HT1080 (cell line): ENCODE measurements at regions not wholly inside any gene's neighbourhood (a gene's known extent, or its start where the extent isn't known, plus 50 kb on each side); places are given as distances from the start of the nearest gene placed in this dataset.
A peak's percentile ranks its signal among the peaks of the same experiment; 100 is the strongest.
"Not testable (repeated sequence)": the region's sequence is repeated elsewhere in the genome, so short reads cannot be mapped to it uniquely, and the experiment has no call there.

Experiments used
- DNase-seq: peaks from one replicate; pipeline ENCODE4 v3.0.0-alpha.2; 2015; ENCODE audit warnings: low read depth

DNA sequence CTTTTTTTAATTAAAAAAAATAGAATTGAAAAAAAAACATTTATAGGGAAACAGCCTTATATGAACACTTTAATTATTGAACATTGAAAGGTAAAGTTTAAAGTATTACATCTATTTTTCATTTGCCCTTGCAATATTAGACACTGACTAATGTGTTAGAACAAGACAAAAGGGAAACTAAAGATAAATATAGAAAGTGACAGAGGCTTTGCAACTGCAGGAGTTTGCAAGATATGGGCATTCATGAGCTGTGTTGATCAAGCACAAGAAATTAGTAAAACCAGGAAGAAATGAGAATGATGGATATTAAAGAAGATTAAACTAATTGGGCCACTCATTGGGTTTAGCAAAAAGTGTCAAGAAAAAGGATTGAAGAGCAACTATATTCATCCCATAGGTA, 1097.7 kb upstream of the CELF4 start:
- no peak for DNase-seq

DNA sequence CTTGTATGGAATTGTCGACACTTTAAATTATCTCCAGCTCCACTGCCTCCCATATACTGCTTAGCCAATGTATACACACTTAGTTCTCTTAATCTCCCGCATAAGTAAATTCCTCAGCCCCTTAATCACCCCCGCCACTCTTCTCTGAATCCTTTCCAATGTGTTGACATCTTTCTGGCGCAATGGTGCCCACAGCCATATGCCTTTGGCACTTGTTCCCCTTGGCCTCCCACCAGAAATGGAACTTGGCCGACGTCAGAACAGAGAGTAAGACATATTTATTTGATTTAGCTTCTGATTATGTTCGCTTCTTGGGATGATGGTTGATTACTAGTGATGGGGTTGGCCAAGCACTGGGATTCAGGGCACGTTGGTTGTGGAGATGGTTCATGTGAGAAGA, 1089.3 kb upstream of the CELF4 start:
- no peak for DNase-seq

DNA sequence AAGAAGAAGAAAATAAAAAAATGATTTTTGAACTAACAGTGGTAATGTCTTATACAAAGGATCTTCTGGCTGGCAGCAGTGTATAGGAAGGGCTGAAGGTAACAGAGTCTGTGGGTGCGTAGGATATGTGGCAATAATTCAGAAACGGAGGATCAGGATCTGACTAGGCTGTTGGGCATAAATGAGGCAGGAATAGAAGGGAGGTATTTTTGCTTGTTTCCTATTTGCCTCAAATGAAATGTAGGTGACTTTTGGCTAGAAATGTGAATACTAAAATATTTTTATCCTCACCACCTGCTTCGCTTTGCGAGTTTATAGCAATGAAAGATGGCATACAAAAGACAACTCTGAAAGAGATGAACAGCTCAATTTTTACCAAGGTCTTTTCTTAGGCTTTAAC, 1086.1 kb upstream of the CELF4 start:
- DNase-seq, result no peak

DNA sequence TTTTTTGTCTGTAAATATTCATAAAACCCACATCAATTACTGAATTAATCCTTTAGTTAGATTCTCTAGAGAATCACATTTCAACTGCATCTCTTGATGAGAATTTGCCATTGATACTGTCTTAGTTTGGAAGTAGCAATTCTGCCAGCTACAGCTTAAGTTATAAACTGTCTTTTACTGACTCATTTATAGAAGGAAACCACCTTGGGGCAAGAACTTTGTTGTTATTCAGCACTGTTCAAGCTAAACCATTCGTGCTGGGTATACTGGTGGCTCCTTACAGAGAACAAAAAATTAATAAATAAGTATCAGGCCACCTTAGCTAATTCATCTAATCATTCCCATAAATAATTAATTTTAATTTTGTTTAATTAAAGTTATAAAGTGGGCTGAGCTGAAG, 1082.6 kb upstream of the CELF4 start:
- no peak for DNase-seq

- DNase-seq, result no peak
Measured at GRCh38 chr18:38646296-38646695, 1080.7 kb upstream of the CELF4 start.

- peak; percentile 3 for DNase-seq
Measured at GRCh38 chr18:38644875-38645641, 1079.5 kb upstream of the CELF4 start.

GRCh38 chr18:38642711-38643110, 1077.1 kb upstream of the CELF4 start:
- no peak for DNase-seq

DNA sequence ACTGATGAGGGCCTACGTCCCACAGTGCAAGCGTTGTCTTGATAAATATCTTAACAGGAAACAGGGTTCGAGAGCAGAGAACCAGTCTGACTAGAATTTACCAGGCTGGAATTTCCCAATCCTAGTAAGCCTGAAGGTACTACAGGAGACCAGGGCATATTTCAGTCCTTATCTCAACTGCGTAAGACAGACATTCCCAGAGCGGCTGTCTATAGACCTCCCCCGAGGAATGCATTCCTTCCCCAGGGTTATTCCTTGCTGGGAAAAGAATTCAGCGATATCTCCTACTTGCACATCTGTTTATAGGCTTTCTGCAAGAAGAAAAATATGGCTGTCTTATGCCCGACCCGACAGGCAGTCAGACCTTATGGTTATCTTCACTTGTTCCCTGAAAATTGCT, 1074.1 kb upstream of the CELF4 start:
- not testable (repeated sequence) for DNase-seq

DNA sequence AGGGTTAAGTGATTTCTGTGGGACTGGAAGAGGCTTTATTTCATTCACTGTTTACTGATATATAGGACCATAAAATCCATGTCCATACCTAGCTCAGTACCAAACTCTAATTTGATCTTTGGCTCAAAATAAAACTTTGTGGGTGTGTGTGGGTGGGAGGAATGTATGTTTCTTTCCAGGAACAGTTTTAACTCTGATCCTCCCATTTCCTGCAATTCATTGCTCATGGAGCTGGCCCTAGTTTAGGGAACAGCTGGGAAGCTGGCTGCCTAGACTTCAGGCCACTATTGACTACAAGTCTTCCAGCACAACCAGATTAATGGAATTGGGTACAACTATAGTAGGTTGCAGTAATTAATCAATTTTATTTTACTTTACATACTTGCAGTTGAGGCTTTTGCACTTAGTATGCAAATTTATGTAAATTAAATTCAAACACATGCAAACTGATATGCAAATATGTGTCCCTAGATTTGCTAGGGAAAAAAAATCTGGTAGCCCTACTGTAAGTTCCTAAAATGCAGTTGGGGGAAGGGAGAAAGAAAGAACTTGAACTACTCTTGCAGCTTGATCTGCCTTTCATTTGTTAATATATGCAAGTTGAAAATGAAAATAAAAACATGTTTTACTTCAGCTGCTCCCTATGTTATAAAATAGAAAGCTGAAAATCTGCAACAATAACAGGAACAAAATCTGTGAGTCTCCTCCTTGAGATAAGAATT, 1070.3 kb upstream of the CELF4 start:
- no peak for DNase-seq

GRCh38 chr18:38634117-38634516, 1068.5 kb upstream of the CELF4 start:
- DNase-seq, result no peak

DNA sequence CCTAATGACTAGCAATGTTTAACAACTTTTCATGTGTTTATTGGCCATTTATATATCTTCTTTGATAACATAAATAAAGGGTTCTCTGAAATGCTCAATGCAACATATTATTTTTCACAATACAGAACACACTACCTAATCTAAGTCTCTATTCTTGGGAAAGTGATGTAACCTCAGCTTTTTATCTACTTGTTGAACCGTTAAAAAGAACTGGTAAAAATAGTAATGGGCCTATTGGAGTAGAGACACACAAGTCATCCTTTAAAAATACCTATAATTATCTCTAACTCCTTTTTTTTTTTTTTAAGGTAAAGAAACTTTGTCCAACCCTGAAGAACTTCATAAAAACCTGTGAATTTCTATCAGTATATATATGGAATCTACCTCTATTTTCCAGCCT, 1067.7 kb upstream of the CELF4 start:
- no peak for DNase-seq

GRCh38 chr18:38619129-38619528, 1053.5 kb upstream of the CELF4 start:
- no peak for DNase-seq

DNA sequence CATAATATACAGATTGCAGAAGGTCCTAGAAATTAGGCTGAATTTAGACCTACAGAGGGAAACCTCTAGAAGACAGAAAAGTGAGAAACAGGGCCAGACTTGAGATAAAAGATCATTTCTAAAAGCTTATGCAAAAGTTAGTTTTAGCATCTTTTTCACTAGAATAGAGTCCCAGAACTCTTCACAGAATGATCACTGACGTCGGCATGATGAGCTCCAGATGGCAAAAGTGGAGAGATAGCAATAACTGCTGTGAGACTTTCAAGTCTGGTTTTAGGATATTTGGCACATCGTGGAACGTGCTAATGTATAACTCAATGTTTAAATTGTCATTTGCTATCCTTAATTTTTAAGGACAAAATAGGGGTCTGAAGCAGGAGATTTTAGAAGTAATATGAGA, 1050.7 kb upstream of the CELF4 start:
- no peak for DNase-seq

DNA sequence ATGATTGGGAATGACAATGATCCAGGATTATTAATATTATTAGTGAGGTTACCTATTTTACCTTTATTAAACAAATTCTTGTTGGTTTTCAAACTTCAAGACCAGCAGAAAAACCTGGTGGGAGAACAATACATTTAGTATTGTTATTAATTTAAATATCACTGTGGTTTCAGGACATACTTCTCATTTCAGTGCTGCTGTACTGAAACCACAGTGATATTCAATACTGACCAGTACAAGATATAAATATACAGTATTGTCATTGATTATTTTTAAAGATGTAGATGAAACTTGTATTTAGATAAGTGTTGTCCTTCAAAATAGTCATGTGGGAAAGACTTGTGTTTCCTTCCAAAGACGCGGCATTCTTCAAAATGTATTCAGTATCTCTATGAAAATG, 1047.3 kb upstream of the CELF4 start:
- no peak for DNase-seq

DNA sequence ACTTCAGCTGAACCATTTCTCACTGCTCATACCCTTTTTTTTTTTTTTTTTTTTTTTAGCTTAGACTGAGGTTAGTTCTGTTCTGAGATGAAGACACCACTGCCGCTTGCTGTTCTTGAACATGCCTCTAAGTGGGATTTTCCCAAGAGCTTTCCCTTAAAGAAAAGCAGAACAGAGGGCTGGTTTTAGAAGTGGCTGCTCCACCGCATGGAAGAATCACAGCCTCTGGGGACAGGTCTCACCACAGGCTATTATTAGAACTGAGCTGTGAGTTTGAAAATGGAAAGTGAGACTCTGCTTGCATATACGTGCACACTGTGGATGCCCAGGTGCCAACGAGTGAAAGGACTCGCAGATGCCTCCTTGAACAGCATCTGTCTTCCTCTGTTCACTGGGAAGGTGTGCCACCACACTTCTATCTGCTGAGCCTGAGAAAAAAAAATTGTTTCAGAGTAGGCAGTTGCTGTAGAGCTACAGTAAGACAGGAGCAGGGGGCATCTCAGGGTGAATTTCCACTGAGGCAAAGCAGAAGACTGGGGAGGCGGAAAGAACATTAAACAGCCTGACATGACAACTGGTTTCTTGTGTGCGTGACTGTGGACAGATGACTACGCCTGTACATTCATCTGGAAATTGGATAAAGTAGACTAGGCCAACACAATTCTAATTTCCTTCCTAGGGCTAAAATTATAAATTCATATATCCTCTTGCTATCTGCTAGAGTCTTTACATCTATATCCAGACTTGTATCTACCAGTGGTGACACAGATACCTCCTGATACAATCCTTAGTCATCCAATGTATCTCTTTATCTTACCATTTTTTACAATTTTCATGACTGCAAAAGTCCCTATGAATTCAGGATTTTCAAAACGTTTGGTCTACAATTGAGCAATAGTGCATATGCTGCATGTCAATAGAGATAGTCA, 1045.7 kb upstream of the CELF4 start:
- DNase-seq, result no peak

- DNase-seq, result no peak
Measured at GRCh38 chr18:38606841-38607240, 1041.2 kb upstream of the CELF4 start.

DNA sequence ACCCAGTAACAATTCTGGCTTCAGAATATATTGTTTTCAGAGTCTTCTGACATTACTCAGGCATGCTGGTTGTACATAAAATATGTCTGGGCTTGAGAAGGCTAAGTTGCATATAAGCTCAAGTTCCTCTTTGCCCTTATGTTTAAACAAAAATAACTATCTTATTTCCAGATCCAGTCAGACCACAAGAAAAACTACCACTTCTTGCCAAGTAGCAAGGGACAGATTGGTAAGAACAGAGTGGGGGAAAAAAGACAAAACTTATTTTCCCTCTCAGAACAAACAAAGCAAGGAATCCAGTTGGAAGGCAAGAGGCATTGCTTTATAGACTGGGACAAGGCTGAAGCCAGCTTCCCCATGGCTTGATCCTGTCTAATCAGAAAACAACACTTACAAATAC, 1036.7 kb upstream of the CELF4 start:
- no peak for DNase-seq

DNA sequence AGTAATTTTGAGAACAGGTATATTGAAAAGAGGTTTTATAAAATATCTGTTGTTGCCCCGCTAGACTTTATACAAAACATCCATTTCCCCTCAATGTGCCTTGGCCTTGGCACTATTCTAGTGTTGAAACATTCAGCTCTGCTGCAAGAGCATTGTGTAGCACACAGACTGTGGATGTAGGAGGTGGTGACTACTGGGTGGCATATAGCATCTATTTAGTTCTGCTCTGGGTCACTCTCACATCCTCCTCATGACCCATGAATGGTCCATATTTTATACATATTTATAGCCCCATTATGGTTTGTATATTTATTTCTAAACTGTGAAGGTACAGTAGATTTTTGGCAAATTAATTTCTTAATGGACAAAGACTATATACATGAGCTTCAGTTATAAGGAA, 1022.0 kb upstream of the CELF4 start:
- no peak for DNase-seq

DNA sequence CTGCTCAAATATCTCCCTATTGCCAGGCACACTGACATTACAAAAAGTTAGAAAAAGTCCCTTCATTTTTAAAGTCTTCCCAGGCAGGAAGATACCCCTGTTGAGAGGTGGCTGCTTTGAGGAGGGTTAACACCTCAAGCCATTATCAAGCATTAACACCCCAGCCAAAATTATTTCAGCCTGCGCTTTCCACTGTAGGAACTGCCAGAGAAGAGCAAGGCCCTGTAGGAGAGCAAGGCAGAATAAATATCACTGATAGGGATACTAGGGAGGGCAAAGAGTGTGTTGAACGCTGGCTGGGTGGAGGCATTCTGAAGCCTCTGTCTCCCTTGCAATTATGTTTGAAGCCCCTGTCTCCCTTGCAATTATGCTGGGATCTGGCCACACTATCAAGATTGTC, 1020.7 kb upstream of the CELF4 start:
- DNase-seq, result no peak

- DNase-seq, result no peak
Measured at GRCh38 chr18:38579764-38580163, 1014.2 kb upstream of the CELF4 start.

- no peak for DNase-seq
Measured at GRCh38 chr18:38576916-38577315, 1011.3 kb upstream of the CELF4 start.

- DNase-seq, result no peak
Measured at GRCh38 chr18:38576349-38576748, 1010.8 kb upstream of the CELF4 start.
